ENCODE measurements at regions not wholly inside any gene's neighbourhood (a gene's known extent, or its start where the extent isn't known, plus 50 kb on each side); places are given as distances from the start of the nearest gene placed in this dataset.
A peak's percentile ranks its signal among the peaks of the same experiment; 100 is the strongest.

DNA sequence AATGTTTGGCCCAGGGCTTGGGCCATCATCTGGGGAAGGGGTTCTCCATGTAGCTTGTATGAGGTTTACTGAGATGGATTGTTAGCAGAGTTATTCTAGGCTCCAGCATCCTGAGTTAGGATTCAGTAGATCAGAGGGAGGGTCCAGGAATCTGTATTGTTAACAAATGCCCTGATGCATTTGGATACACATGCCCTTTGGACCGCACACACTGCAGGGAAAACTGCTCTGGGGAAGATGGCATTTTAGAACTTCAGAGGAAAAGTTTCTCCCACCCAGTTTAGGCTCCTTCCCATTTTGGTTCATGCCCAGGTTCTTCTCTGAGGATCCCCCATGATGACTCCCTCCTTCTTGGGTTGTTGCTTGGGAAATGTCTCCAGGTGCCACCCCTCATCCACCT lies 193.3 kb downstream of the KTN1 start:
- no peaks in the 10 kb centered on the region for H3K27me3 ChIP-seq
- TF ChIP-seq, protein P1, sequence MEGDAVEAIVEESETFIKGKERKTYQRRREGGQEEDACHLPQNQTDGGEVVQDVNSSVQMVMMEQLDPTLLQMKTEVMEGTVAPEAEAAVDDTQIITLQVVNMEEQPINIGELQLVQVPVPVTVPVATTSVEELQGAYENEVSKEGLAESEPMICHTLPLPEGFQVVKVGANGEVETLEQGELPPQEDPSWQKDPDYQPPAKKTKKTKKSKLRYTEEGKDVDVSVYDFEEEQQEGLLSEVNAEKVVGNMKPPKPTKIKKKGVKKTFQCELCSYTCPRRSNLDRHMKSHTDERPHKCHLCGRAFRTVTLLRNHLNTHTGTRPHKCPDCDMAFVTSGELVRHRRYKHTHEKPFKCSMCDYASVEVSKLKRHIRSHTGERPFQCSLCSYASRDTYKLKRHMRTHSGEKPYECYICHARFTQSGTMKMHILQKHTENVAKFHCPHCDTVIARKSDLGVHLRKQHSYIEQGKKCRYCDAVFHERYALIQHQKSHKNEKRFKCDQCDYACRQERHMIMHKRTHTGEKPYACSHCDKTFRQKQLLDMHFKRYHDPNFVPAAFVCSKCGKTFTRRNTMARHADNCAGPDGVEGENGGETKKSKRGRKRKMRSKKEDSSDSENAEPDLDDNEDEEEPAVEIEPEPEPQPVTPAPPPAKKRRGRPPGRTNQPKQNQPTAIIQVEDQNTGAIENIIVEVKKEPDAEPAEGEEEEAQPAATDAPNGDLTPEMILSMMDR (IDR thresholded peaks at IDR 0.05), result no peak
- no peak for TF ChIP-seq EP300 (IDR thresholded peaks at IDR 0.05)
- no peak for TF ChIP-seq POLR2A (IDR thresholded peaks at IDR 0.05)
- H3K27ac ChIP-seq, result no peak overlapping the region
- no peak overlapping the region for H3K4me3 ChIP-seq
- no peaks in the 10 kb centered on the region for H3K36me3 ChIP-seq
- intact Hi-C loops (cut with DNase I), result no loop called here
- WGBS, 3 donors, result 86 to 100% (median 98%) methylated on average over 1 of the region's 1 CpG
- no peaks in the 10 kb centered on the region for H3K4me1 ChIP-seq (ENCODE audit: insufficient read depth)
- H3K9me3 ChIP-seq, result no peaks in the 10 kb centered on the region
- DNase-seq, result no peak

DNA sequence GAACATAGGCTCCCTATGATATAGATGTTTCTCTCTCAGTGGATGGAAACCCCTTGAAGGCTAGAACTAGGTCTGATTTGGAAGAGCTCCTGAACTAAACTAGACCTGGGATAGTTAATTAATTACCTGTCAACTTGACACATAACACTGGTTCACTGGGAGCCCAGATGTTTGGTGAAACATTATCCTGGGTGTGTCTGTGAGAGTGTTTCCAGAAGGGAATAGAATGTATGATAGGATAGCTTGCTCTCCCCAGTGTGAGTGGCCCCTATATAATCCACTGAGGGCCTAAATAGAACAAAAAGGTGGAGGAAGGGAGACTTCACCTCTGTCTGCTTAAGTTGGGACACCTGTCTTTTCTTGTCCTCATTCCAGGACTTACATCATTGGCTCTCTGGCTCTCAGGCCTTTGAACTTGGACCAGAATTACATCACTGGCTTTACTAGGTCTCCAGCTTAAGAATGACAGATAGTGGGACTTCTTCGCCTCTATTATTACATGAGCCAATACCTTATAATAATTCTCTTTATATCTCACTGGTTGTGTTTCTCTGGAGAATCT lies 194.1 kb downstream of the KTN1 start:
- TF ChIP-seq, protein P1 (IDR thresholded peaks at IDR 0.05), result no peak
- TF ChIP-seq POLR2A (IDR thresholded peaks at IDR 0.05) (no peak), EP300 (IDR thresholded peaks at IDR 0.05) (no peak)
- no peaks in the 10 kb centered on the region for H3K4me1 ChIP-seq (ENCODE audit: insufficient read depth)
- WGBS, 3 donors, result 83 to 99% (median 97%) methylated on average over 1 of the region's 1 CpG

DNA sequence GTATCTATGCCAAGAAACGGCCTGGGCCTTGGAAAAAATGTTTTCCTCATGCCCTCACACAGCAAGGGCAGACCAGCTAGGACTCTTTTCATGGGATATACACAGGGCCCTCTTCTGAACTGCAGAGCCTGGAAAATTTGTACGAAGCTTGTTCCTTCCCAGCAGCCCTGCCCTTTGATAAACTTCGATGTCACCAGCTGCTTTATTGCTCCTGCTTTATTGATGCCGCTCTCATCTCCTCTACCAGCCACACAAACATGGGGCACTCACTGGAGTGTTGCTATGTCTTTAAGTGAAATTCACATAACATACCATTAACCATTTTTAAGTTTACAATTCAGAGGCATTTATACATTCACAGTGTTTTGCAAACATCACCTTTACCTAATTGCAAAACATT lies 197.9 kb downstream of the KTN1 start:
- H3K4me3 ChIP-seq, result no peak overlapping the region
- H3K36me3 ChIP-seq, result no peaks in the 10 kb centered on the region
- WGBS, 3 donors, result 60 to 78% (median 67%) methylated on average over 4 of the region's 4 CpGs
- TF ChIP-seq POLR2A (IDR thresholded peaks at IDR 0.05), result no peak
- TF ChIP-seq EP300 (IDR thresholded peaks at IDR 0.05), result no peak
- TF ChIP-seq, protein P1 (IDR thresholded peaks at IDR 0.05), result no peak
- intact Hi-C loops (cut with DNase I), result no loop called here
- no peaks in the 10 kb centered on the region for H3K27me3 ChIP-seq
- no peaks in the 10 kb centered on the region for H3K9me3 ChIP-seq
- H3K4me1 ChIP-seq (ENCODE audit: insufficient read depth), result no peaks in the 10 kb centered on the region
- H3K27ac ChIP-seq, result no peak overlapping the region
- no peak for DNase-seq

More for the DNA sequence above, 194.1 kb downstream of the KTN1 start:
- Histone ChIP-seq H3K9me3 (no peaks in the 10 kb centered on the region), H3K27me3 (no peaks in the 10 kb centered on the region), H3K4me3 (no peak overlapping the region), H3K36me3 (no peaks in the 10 kb centered on the region), H3K27ac (no peak overlapping the region)
- intact Hi-C loops (cut with DNase I), result no loop called here
- DNase-seq, result no peak

DNA sequence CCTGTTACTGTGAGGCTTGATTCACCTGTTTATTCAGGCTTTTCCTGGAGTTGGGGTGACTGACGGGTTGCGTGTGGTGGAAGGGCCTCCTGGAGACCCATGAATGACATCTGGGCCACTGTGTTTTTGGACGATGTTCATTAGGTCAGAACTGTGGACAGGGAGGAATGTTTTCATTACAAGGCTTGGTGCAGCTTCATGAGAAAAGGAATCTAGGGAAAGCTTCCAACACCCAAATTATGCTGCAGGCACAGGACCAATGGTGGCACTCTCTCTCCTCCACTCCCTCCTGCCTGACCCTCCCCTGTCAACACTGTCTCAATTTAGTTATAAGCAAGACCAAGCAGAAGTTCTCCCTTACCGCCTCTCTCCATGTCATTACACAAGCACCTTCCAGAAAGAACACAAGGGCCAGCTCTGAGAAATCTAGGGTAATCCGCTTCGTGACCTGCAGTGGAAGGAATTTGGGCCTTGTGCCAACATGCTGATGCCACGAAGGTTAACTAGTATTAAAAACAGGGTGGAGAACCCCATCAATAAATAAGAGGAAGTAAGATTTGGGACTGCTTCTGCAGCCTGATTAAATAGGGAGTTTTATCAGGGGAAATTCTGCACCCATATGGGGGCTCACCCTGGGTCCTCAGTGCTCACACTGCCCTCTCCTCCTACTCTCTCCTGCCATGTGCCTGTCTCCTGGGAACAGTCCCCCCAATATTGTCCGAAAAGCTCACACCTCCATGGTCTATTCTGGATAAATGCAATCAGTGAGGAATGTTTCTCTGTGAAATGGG lies 200.3 kb downstream of the KTN1 start:
- intact Hi-C loops (cut with DNase I), result no loop called here
- TF ChIP-seq, protein P1 (IDR thresholded peaks at IDR 0.05), result no peak
- TF ChIP-seq EP300 (IDR thresholded peaks at IDR 0.05), result no peak
- no peak for TF ChIP-seq POLR2A (IDR thresholded peaks at IDR 0.05)
- WGBS, 3 donors, result 26 to 30% (median 27%) methylated on average over 8 of the region's 8 CpGs
- Histone ChIP-seq H3K27me3 (no peaks in the 10 kb centered on the region), H3K27ac (no peak overlapping the region), H3K4me1 (ENCODE audit: insufficient read depth) (no peaks in the 10 kb centered on the region), H3K36me3 (no peaks in the 10 kb centered on the region), H3K4me3 (no peak overlapping the region), H3K9me3 (no peaks in the 10 kb centered on the region)
- DNase-seq, result peak in 1 of 5 donors; percentile 30

Measured in ovary (tissue), 7 donors.